Amygdala (tissue), 56 donors: ENCODE measurements at regions not wholly inside any gene's neighbourhood (a gene's known extent, or its start where the extent isn't known, plus 50 kb on each side); places are given as distances from the start of the nearest gene placed in this dataset.
"Not testable (repeated sequence)": the region's sequence is repeated elsewhere in the genome, so short reads cannot be mapped to it uniquely, and the experiment has no call there.

ENCODE experiments used
- DNase-seq, 56 donors: peaks; one replicate each; lab custom pipeline; 2025; lab: John Stamatoyannopoulos, UW

- no peak for DNase-seq
Measured at GRCh38 chr6:144566868-144567615, 281.9 kb downstream of the UTRN start.

- no peak for DNase-seq
Measured at GRCh38 chr6:144568241-144568640, 283.1 kb downstream of the UTRN start.

GRCh38 chr6:144572541-144572940 lies 287.4 kb downstream of the UTRN start:
- DNase-seq: not testable (repeated sequence)

- no peak for DNase-seq
Measured at GRCh38 chr6:144574796-144575195, 289.7 kb downstream of the UTRN start.

- no peak for DNase-seq
Measured at GRCh38 chr6:144575327-144575726, 290.2 kb downstream of the UTRN start.

GRCh38 chr6:144576871-144577270 lies 291.7 kb downstream of the UTRN start:
- no peak for DNase-seq

- DNase-seq: no peak
Measured at GRCh38 chr6:144578385-144579350, 293.5 kb downstream of the UTRN start.

GRCh38 chr6:144580039-144580438 lies 294.9 kb downstream of the UTRN start:
- no peak for DNase-seq

GRCh38 chr6:144580771-144581170 lies 295.6 kb downstream of the UTRN start:
- DNase-seq: no peak

GRCh38 chr6:144581812-144582537 lies 296.8 kb downstream of the UTRN start:
- DNase-seq: peak in 2 of 56 donors; percentile 1 to 36

- peak in 25 of 56 donors; percentile 1 to 44 (median 17) for DNase-seq
Measured at GRCh38 chr6:144582939-144583613, 297.9 kb downstream of the UTRN start.

- no peak for DNase-seq
Measured at GRCh38 chr6:144583614-144583954, 298.4 kb downstream of the UTRN start.

GRCh38 chr6:144585217-144585814 lies 300.2 kb downstream of the UTRN start:
- peak in 2 of 56 donors; percentile 1 to 8 for DNase-seq

- DNase-seq: no peak
Measured at GRCh38 chr6:144586986-144587385, 301.9 kb downstream of the UTRN start.

GRCh38 chr6:144588697-144589325 lies 303.7 kb downstream of the UTRN start:
- DNase-seq: no peak

- no peak for DNase-seq
Measured at GRCh38 chr6:144590532-144590931, 305.4 kb downstream of the UTRN start.

- peak in 1 of 56 donors; percentile 1 for DNase-seq
Measured at GRCh38 chr6:144593392-144593791, 308.3 kb downstream of the UTRN start.

- no peak for DNase-seq
Measured at GRCh38 chr6:144594585-144594984, 309.4 kb downstream of the UTRN start.

GRCh38 chr6:144595266-144595665 lies 310.1 kb downstream of the UTRN start:
- no peak for DNase-seq
